ENCODE measurements at regions not wholly inside any gene's neighbourhood (a gene's known extent, or its start where the extent isn't known, plus 50 kb on each side); places are given as distances from the start of the nearest gene placed in this dataset.

DNA sequence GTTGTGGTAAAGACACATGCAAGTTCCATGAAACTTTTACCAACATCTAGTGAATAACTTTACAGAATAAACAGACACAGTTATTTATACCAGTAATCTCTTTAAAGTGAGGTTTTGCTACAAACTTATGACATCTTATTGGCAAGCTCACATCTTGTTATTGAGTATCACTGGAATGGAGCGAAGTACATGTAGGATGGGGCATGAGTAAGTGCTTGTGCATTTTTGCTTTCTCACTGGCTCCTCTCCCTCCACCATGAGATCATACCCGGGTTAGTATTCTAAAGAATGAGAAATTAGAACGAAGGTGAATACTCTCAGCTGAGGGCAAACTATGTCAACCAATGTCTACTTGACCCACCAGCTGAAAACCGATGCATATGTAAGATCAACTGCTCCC, 193.3 kb upstream of the ZNF717 start:
- TF ChIP-seq, protein P1, sequence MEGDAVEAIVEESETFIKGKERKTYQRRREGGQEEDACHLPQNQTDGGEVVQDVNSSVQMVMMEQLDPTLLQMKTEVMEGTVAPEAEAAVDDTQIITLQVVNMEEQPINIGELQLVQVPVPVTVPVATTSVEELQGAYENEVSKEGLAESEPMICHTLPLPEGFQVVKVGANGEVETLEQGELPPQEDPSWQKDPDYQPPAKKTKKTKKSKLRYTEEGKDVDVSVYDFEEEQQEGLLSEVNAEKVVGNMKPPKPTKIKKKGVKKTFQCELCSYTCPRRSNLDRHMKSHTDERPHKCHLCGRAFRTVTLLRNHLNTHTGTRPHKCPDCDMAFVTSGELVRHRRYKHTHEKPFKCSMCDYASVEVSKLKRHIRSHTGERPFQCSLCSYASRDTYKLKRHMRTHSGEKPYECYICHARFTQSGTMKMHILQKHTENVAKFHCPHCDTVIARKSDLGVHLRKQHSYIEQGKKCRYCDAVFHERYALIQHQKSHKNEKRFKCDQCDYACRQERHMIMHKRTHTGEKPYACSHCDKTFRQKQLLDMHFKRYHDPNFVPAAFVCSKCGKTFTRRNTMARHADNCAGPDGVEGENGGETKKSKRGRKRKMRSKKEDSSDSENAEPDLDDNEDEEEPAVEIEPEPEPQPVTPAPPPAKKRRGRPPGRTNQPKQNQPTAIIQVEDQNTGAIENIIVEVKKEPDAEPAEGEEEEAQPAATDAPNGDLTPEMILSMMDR (IDR thresholded peaks at IDR 0.05): no peak
- no peak for TF ChIP-seq POLR2A (IDR thresholded peaks at IDR 0.05)

Data from lower leg skin (tissue), 3 donors.